Gastrocnemius medialis (tissue), 4 donors: ENCODE measurements at regions not wholly inside any gene's neighbourhood (a gene's known extent, or its start where the extent isn't known, plus 50 kb on each side); places are given as distances from the start of the nearest gene placed in this dataset.

Experiments used
- ATAC-seq, 2 donors: fragments of 150-250 bp; one replicate each; pipeline ENCODE4 v1.9.1; 2016
- DNase-seq, 2 donors: peaks; one replicate each; pipeline ENCODE4 v3.0.0-alpha.2; 2019
- H3K27ac ChIP-seq, 4 donors: fragments of 200-600 bp; sonication (generic); 1 replicate in 1 of 4; 2 replicates in 3 of 4; pipeline ENCODE4 v1.5.1; 2016 to 2018; ENCODE audit warnings: mild to moderate bottlenecking in 2 of 4, moderate library complexity in 1 of 4
- H3K27me3 ChIP-seq, 3 donors: fragments of 200-600 bp; sonication (generic) in 2 of 3; 1 replicate in 1 of 3; 2 replicates in 2 of 3; pipeline versions ENCODE4 v1.5.1 to v1.6.0; 2016 to 2019; ENCODE audit warnings: mild to moderate bottlenecking in 1 of 3, moderate library complexity in 1 of 3
- H3K36me3 ChIP-seq, 2 donors: fragments of 200-600 bp; sonication (generic) in 1 of 2; one replicate each; pipeline ENCODE4 v1.5.1; 2017 to 2018
- H3K4me1 ChIP-seq, 2 donors: fragments of 200-600 bp; sonication (generic) in 1 of 2; one replicate each; pipeline ENCODE4 v1.5.1; 2016 to 2017; ENCODE audit warnings: mild to moderate bottlenecking in 2 of 2
- H3K4me3 ChIP-seq, 4 donors: fragments of 200-600 bp; sonication (generic) in 3 of 4; 1 replicate in 1 of 4; 2 replicates in 3 of 4; pipeline ENCODE4 v1.5.1; 2016 to 2019; ENCODE audit warnings: mild to moderate bottlenecking in 2 of 4
- H3K9me3 ChIP-seq, 3 donors: fragments of 200-600 bp; sonication (generic) in 2 of 3; 1 replicate in 1 of 3; 2 replicates in 2 of 3; pipeline ENCODE4 v1.5.1; 2016 to 2019
- POLR2A ChIP-seq, 2 donors: fragments of 450-650 bp; IDR thresholded peaks; one replicate each; pipeline ENCODE4 v1.6.1; 2017; ENCODE audit warnings: antibody characterized with exemption in 2 of 2, mild to moderate bottlenecking in 2 of 2, moderate library complexity in 2 of 2
- in situ Hi-C, 4 donors: fragments of 200-750 bp; cut with MboI; loops; one replicate each; pipeline versions ENCODE4 v1.15.0 to v1.8.0; 2017; ENCODE audit warnings: low sequenced_read_pairs in 4 of 4
- intact Hi-C: fragments of 100-400 bp; cut with DNase I; formaldehyde crosslinking; loops from one replicate; pipeline ENCODE4 v1.15.1; 2023; ENCODE audit warnings: low total_unique reads
- TF ChIP-seq, protein P1 (sequence below), 5 experiments: fragments of 450-650 bp in 3 of 5; fragments of 200-600 bp in 2 of 5; sonication (generic) in 2 of 5; IDR thresholded peaks in 4 of 5; conservative IDR thresholded peaks in 1 of 5; 1 replicate in 4 of 5; 2 replicates in 1 of 5; pipeline ENCODE4 v1.5.1; 2016 to 2019; ENCODE audit warnings: antibody characterized with exemption in 5 of 5, mild to moderate bottlenecking in 3 of 5, moderate library complexity in 3 of 5

DNA sequence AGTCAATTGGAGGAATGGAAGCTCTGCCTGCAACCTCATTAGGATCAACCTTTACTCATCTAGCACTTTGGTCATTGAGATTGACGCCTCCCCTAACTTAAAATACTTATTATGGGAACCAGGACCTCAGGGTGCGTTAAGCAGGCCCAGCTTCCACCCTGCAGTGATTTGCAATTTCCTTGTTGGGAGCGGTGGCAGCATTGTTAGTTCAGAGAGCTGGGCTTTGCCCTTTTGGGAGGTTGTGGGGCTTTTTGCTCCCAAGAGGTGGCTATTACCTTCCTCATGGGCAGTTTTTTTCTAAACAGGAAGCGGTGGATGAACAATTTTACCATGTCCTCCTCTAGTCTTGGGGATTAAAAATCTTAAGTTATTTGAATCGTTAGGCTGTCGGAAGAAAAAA, 60.9 kb downstream of the TMEM215 start:
- DNase-seq (no peak), ATAC-seq (no peak)
- Histone ChIP-seq H3K4me1 (no peaks in the 10 kb centered on the region), H3K36me3 (no peaks in the 10 kb centered on the region), H3K27ac (no peak overlapping the region), H3K9me3 (no peaks in the 10 kb centered on the region), H3K4me3 (no peak overlapping the region), H3K27me3 (no peaks in the 10 kb centered on the region)
- in situ Hi-C loops (no loop called here), intact Hi-C loops (no loop called here)
- TF ChIP-seq, protein P1, sequence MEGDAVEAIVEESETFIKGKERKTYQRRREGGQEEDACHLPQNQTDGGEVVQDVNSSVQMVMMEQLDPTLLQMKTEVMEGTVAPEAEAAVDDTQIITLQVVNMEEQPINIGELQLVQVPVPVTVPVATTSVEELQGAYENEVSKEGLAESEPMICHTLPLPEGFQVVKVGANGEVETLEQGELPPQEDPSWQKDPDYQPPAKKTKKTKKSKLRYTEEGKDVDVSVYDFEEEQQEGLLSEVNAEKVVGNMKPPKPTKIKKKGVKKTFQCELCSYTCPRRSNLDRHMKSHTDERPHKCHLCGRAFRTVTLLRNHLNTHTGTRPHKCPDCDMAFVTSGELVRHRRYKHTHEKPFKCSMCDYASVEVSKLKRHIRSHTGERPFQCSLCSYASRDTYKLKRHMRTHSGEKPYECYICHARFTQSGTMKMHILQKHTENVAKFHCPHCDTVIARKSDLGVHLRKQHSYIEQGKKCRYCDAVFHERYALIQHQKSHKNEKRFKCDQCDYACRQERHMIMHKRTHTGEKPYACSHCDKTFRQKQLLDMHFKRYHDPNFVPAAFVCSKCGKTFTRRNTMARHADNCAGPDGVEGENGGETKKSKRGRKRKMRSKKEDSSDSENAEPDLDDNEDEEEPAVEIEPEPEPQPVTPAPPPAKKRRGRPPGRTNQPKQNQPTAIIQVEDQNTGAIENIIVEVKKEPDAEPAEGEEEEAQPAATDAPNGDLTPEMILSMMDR (IDR thresholded peaks at IDR 0.05 in 4 of 5, conservative IDR thresholded peaks at IDR 0.05 in 1 of 5), result no peak
- no peak for TF ChIP-seq POLR2A (IDR thresholded peaks at IDR 0.05)

DNA sequence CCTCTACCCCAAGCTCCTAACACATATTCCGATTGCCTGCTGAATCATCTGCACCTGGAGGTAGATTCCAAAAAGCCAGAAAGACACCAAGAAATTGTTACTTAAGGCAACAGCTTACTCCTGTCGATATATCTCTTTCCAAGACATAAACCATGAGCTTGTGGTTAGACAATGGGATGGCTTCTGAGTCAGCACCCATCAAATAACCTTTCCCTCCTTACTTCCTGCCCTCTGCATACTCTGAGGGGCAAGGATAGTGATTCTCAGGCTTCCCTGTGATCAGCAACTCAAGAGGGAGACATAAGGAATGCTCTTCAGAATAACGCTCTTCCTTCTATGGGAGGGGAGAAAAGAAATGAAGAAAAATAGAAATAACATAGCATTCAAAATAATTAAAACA, 70.9 kb downstream of the TMEM215 start:
- intact Hi-C loops, result no loop called here
- no peak for ATAC-seq

DNA sequence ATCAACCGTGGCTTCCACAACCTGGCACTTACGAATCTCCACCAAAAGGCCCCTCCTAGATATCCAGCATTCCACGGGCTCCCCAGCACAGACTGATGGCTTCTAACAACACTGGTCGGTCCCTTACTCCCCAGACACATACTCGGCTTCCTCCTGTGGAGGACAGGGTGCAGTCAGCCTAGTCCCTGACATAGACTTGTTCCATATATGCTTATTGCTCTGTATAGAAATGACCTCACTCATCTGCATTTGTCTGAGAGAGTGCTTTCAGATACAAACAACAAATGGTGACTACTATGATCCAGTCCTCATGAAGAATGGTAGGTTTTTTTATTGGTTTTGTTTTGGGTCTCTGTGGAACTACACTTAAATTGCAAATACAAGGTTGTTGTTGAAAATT, 72.4 kb downstream of the TMEM215 start:
- DNase-seq, result no peak
- intact Hi-C loops (no loop called here), in situ Hi-C loops (loop anchor here in 1 of 4 donors (25.0 kb wide), 1 partner anchor 107 kb away; no protein-coding TSS in a partner anchor)
- Histone ChIP-seq H3K27ac (no peak overlapping the region), H3K27me3 (no peaks in the 10 kb centered on the region), H3K4me1 (no peaks in the 10 kb centered on the region), H3K36me3 (no peaks in the 10 kb centered on the region), H3K9me3 (no peaks in the 10 kb centered on the region), H3K4me3 (no peak overlapping the region)
- ATAC-seq, result no peak
- no peak for TF ChIP-seq POLR2A (IDR thresholded peaks at IDR 0.05)
- TF ChIP-seq, protein P1 (IDR thresholded peaks at IDR 0.05 in 4 of 5, conservative IDR thresholded peaks at IDR 0.05 in 1 of 5), result no peak

More for the DNA sequence above, 70.9 kb downstream of the TMEM215 start:
- Histone ChIP-seq H3K4me3 (no peak overlapping the region), H3K9me3 (no peaks in the 10 kb centered on the region), H3K4me1 (no peaks in the 10 kb centered on the region), H3K27me3 (no peaks in the 10 kb centered on the region), H3K36me3 (no peaks in the 10 kb centered on the region), H3K27ac (no peak overlapping the region)
- in situ Hi-C loops, result loop anchor here in 1 of 4 donors (25.0 kb wide), 1 partner anchor 108 kb away; no protein-coding TSS in a partner anchor
- DNase-seq, result no peak
- TF ChIP-seq, protein P1 (IDR thresholded peaks at IDR 0.05 in 4 of 5, conservative IDR thresholded peaks at IDR 0.05 in 1 of 5), result no peak
- TF ChIP-seq POLR2A (IDR thresholded peaks at IDR 0.05), result no peak

DNA sequence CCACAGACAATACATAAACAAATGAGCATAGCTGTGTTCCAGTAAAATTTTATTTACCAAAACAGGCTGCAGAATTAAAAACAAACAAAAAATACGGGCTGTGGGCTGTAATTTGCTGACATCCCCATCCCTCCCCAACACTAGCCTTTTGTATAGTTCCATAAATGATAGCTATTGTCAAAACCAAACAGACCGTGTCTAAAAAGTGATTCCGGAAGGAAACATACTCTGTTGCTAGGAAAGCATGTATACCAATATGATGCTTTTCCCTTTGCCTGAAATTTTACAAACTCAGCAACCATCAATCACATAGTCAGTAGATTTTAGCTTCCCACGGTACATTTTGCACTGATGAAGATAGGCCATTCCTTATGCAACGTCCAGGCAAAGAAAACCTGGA, 80.0 kb downstream of the TMEM215 start:
- in situ Hi-C loops, result loop anchor here in 1 of 4 donors (25.0 kb wide), 1 partner anchor 99 kb away; no protein-coding TSS in a partner anchor
- ATAC-seq (no peak), DNase-seq (no peak)
- Histone ChIP-seq H3K4me3 (no peak overlapping the region), H3K9me3 (no peaks in the 10 kb centered on the region), H3K36me3 (no peaks in the 10 kb centered on the region), H3K4me1 (peaks cover 7 to 8% of the 10 kb centered on the region in 2 donors), H3K27ac (no peak overlapping the region), H3K27me3 (no peaks in the 10 kb centered on the region)
- TF ChIP-seq, protein P1 (IDR thresholded peaks at IDR 0.05 in 4 of 5, conservative IDR thresholded peaks at IDR 0.05 in 1 of 5), result no peak
- no peak for TF ChIP-seq POLR2A (IDR thresholded peaks at IDR 0.05)
- intact Hi-C loops, result no loop called here

DNA sequence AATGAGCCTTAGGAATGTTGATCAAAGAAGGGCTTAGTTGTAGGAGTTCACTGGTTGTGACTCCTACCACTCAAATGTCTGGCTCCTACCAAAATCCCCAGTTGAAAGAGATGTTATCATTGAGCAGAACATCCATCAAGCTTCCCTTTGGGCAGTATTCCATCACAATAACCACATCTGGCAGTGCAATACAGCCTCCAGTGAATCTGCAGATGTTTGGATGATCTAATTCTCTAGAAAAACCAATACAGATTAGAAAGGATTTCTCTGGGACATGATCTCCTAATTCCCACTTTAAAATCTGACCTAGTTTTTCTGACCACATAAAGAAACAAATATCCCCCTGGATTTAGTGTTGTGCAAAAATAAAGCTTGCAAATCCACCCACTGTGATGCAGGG, 81.6 kb downstream of the TMEM215 start:
- in situ Hi-C loops (loop anchor here in 1 of 4 donors (25.0 kb wide), 1 partner anchor 97 kb away; no protein-coding TSS in a partner anchor), intact Hi-C loops (no loop called here)
- ATAC-seq, result peak in 1 of 2 donors; percentile 8

More for the DNA sequence above, 81.6 kb downstream of the TMEM215 start:
- Histone ChIP-seq H3K27ac (no peak overlapping the region), H3K36me3 (no peaks in the 10 kb centered on the region), H3K4me1 (peaks cover 9 to 14% of the 10 kb centered on the region in 2 donors), H3K27me3 (no peaks in the 10 kb centered on the region), H3K9me3 (no peaks in the 10 kb centered on the region), H3K4me3 (no peak overlapping the region)
- no peak for DNase-seq
- TF ChIP-seq, protein P1 (IDR thresholded peaks at IDR 0.05 in 4 of 5, conservative IDR thresholded peaks at IDR 0.05 in 1 of 5), result no peak
- no peak for TF ChIP-seq POLR2A (IDR thresholded peaks at IDR 0.05)
